GM12892 (cell line): ENCODE measurements at regions not wholly inside any gene's neighbourhood (a gene's known extent, or its start where the extent isn't known, plus 50 kb on each side); places are given as distances from the start of the nearest gene placed in this dataset.

ENCODE experiments used
- POLR2A ChIP-seq: IDR thresholded peaks from 2 replicates; pipeline ENCODE4 v1.6.1; 2011; ENCODE audit warnings: low read depth, low read length, control low read depth
- POLR2AphosphoS5 ChIP-seq: IDR thresholded peaks from 2 replicates; pipeline ENCODE4 v1.6.1; 2011; ENCODE audit warnings: low read depth, low read length, control low read depth

GRCh38 chr7:124514471-124514870, 251.1 kb downstream of the GPR37 start:
- TF ChIP-seq POLR2A, result no peak
- TF ChIP-seq POLR2AphosphoS5, result no peak
